ENCODE measurements at regions not wholly inside any gene's neighbourhood (a gene's known extent, or its start where the extent isn't known, plus 50 kb on each side); places are given as distances from the start of the nearest gene placed in this dataset.
A peak's percentile ranks its signal among the peaks of the same experiment; 100 is the strongest.

DNA sequence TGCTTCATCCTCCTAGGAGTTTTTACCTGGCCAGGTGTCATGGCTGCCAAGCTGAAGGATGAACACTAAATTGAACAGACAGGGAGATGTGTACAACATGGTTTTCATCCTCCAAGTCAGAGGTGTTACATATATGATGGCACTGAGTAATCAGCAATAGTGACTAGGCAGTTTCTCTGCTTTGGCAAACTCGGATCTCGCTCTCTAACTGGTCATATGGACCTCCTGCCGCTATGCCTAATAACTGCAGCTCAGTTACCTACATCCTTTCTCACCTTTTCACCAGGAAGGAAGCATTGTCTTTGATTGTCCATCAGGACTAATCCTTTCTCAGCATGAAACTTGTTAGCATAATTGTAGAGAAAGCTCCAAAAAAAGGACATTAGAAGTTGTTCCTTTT lies 175.9 kb upstream of the PLSCR5 start:
- Mint-ChIP-seq H3K9me3 (peaks cover 0 to 4% (median 0%) of the 10 kb centered on the region in 9 donors), H3K4me3 (no peak overlapping the region), H3K27me3 (no peaks in the 10 kb centered on the region), H3K27ac (no peak overlapping the region), H3K36me3 (no peaks in the 10 kb centered on the region), H3K4me1 (no peaks in the 10 kb centered on the region)
- no peak for ATAC-seq
- POLR2A ChIA-PET, result interaction anchor here (0.5 kb wide), 1 partner anchor 111 kb away, joined by 3 read pairs; no protein-coding TSS in a partner anchor
- no peak for DNase-seq

DNA sequence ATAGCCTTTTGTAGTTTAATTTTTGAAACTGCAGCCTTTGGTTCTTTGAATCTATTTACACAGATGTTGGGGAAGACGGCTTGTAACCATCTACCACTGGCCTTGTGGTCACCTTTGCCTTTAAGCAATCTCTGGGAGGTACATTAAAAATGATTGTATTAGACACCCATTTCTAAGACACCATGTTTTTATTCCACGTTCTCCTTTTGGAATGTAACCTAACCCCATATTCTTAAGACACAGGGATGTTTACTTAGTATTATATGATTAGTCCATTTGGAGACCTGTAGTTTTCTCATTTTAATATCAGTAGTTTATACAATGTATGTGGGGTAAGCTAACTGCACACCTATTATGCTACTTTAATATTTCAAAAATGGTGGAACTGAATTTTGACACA lies 175.1 kb upstream of the PLSCR5 start:
- Mint-ChIP-seq H3K4me1 (no peaks in the 10 kb centered on the region), H3K36me3 (no peaks in the 10 kb centered on the region), H3K27ac (no peak overlapping the region), H3K4me3 (no peak overlapping the region), H3K9me3 (peaks cover 0 to 4% (median 0%) of the 10 kb centered on the region in 9 donors), H3K27me3 (no peaks in the 10 kb centered on the region)
- POLR2A ChIA-PET, result interaction anchor here (0.5 kb wide), 1 partner anchor 112 kb away, joined by 3 read pairs; no protein-coding TSS in a partner anchor
- DNase-seq, result no peak
- no peak for ATAC-seq

DNA sequence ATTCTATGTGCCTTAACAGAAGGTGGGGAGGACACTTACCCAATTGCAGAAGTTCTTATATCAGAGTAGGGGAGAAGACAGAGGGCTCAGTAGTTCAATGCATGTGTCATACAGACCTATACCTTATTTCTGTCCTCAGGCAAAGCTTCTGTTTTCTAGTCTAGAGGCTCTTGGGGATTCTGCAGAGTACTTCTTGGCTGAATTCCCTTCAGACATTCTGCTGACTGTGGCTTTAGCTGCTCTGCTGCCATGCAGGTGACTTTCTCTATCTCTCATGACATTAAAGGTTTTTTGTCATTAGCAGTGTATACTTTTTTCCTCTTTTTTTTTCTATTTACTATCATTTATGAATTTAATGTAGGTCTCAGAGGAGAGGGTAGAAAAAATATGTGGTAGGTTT lies 172.8 kb upstream of the PLSCR5 start:
- Mint-ChIP-seq H3K9me3 (peaks cover 0 to 4% (median 0%) of the 10 kb centered on the region in 9 donors), H3K27me3 (no peaks in the 10 kb centered on the region), H3K27ac (no peak overlapping the region), H3K36me3 (no peaks in the 10 kb centered on the region), H3K4me3 (no peak overlapping the region), H3K4me1 (no peaks in the 10 kb centered on the region)
- POLR2A ChIA-PET, result no interaction called here
- ATAC-seq, result no peak
- no peak for DNase-seq

DNA sequence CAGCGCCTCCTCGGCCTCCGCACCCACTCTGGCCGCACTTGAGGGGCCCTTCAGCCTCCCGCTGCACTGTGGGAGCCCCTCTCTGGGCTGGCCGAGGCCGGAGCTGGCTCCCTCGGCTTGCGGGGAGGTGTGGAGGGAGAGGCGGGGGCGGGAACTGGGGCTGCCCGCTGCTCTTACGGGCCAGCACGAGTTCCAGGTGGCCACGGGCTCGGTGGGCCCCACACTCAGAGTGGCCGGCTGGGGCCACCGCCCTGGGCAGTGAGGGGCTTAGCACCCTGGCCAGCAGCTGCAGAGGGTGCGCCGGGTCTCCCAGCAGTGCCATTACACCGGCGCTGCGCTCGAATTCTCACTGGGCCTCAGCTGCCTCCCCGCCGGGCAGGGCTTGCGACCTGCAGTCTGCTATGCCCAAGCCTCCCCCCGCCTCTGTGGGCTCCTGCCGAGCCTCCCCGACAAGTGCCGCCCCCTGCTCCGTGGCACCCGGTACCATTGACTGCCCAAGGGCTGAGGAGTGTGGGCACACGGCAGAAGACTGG lies 167.1 kb upstream of the PLSCR5 start:
- no peak overlapping the region for H3K4me3 Mint-ChIP-seq
- POLR2A ChIA-PET, result no interaction called here
- no peak for ATAC-seq
- H3K4me1 Mint-ChIP-seq, result no peaks in the 10 kb centered on the region
- peaks cover 0 to 7% (median 0%) of the 10 kb centered on the region in 9 donors for H3K9me3 Mint-ChIP-seq
- DNase-seq, result peak in 2 of 10 donors; percentile 4 to 53
- no peaks in the 10 kb centered on the region for H3K36me3 Mint-ChIP-seq
- no peaks in the 10 kb centered on the region for H3K27me3 Mint-ChIP-seq
- no peak overlapping the region for H3K27ac Mint-ChIP-seq

DNA sequence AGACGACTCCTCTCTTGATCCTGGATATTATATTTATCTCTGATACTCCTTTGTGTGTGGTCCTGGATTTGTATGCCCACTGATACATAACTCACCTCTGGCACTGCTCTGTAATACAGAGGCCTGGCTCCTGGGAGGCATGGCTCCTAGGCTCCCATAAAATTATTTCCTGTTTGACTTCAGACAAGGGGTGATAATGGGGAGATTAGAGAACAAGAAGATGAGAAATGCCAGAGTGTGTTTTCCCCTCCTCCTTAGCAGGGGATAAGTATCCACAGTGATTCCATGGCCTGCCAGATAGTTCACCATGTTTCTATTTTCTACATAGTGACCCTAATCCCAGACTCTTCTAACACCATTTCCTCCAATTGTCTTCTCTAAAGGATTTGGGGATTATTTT lies 165.7 kb upstream of the PLSCR5 start:
- POLR2A ChIA-PET, result no interaction called here
- no peak overlapping the region for H3K27ac Mint-ChIP-seq
- H3K36me3 Mint-ChIP-seq, result no peaks in the 10 kb centered on the region
- no peak for DNase-seq
- no peak overlapping the region for H3K4me3 Mint-ChIP-seq
- no peaks in the 10 kb centered on the region for H3K4me1 Mint-ChIP-seq
- peaks cover 0 to 7% (median 0%) of the 10 kb centered on the region in 9 donors for H3K9me3 Mint-ChIP-seq
- ATAC-seq, result no peak
- no peaks in the 10 kb centered on the region for H3K27me3 Mint-ChIP-seq

DNA sequence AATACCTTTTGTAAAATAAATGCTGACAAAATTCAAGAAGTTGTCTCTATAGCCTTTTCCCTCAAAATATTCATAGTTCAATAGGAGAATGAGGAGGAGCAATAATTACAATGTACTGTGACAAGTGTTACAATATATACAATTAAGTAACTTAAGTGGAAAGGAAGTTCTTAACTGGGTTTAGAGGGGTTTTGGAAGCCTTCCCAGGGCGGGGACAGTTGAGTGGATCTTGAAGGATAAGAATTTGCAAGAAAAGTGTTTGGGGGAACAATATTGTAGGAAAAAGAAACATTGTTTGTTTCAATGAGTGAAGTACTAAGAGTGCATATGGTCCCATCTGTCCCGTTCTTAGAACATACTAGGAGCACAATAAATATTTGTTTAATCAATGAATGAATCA lies 165.2 kb upstream of the PLSCR5 start:
- no peak overlapping the region for H3K4me3 Mint-ChIP-seq
- POLR2A ChIA-PET, result no interaction called here
- ATAC-seq (no peak), DNase-seq (no peak)
- no peaks in the 10 kb centered on the region for H3K4me1 Mint-ChIP-seq
- peaks cover 0 to 7% (median 0%) of the 10 kb centered on the region in 9 donors for H3K9me3 Mint-ChIP-seq
- no peaks in the 10 kb centered on the region for H3K36me3 Mint-ChIP-seq
- H3K27ac Mint-ChIP-seq, result no peak overlapping the region
- H3K27me3 Mint-ChIP-seq, result no peaks in the 10 kb centered on the region

DNA sequence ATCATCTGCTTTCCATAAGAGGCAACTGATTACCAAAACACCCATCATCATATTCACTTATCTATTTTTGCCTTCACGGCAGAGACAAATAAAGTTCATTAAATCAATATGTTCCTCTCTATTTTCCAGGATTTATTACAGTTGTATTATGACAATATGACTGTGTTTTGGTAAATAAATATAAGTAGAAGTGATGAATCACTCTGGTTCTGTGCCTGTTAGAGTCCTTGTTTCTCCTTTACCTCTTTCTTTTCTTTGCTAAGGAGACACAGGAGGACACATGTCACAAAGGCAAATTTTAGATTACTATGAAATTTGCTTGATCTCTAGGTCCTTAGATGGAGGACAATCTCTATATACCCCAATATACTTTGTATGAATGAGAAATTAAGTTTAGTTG lies 152.6 kb upstream of the PLSCR5 start:
- Mint-ChIP-seq H3K4me3 (no peak overlapping the region), H3K36me3 (no peaks in the 10 kb centered on the region), H3K27me3 (no peaks in the 10 kb centered on the region), H3K27ac (no peak overlapping the region), H3K4me1 (peaks cover 0 to 1% (median 0%) of the 10 kb centered on the region in 4 donors), H3K9me3 (peaks cover 0 to 14% (median under 1%) of the 10 kb centered on the region in 9 donors)
- POLR2A ChIA-PET, result no interaction called here
- DNase-seq, result no peak
- ATAC-seq, result no peak

DNA sequence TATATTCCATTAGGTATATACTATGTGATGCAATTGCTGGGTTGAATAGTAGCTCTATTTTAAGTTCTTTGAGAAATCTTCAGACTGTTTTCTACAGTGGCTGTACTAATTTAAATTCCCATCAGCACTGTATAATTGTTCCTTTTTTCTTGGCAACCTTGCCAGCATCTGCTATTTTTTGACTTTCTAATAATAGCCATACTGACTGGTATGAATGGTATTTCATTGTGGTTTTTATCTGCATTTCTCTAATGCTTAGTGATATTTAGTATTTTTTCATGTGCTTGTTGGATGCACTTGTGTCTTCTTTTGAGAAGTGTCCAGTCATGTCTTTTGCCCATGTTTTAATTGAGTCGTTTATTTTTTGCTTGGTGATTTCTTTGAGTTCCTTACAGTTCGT lies 145.1 kb upstream of the PLSCR5 start:
- POLR2A ChIA-PET, result no interaction called here
- no peak for ATAC-seq
- H3K27ac Mint-ChIP-seq, result no peak overlapping the region

DNA sequence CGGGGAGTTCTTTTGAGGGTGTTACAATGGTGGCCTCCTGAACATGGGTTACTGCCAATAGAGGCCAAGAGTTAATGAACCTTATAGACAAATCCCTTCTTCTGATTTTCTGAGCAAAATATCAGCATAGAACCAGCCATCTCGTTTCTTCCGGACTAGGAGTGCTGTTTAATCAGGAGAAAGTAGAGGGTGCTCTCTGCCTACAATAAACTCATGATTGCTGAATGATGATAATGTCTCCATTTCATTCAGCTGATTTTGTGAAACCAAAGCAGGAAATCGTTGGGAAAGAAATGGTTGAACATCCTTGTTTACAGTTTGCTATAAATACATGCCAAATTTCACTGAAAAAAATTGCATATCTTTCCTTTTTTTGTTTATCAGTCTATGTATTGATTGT lies 142.8 kb upstream of the PLSCR5 start:
- no peak overlapping the region for H3K27ac Mint-ChIP-seq
- H3K36me3 Mint-ChIP-seq, result no peaks in the 10 kb centered on the region
- H3K27me3 Mint-ChIP-seq, result peaks cover 0 to 1% (median 0%) of the 10 kb centered on the region in 5 donors
- POLR2A ChIA-PET, result no interaction called here
- no peak overlapping the region for H3K4me3 Mint-ChIP-seq
- no peaks in the 10 kb centered on the region for H3K4me1 Mint-ChIP-seq
- ATAC-seq, result peak in 1 of 2 donors; percentile 25
- peaks cover 0 to 12% (median 2%) of the 10 kb centered on the region in 9 donors for H3K9me3 Mint-ChIP-seq
- DNase-seq, result no peak

More for the DNA sequence above, 145.1 kb upstream of the PLSCR5 start:
- no peaks in the 10 kb centered on the region for H3K36me3 Mint-ChIP-seq
- DNase-seq, result no peak
- peaks cover 0 to 1% (median 0%) of the 10 kb centered on the region in 5 donors for H3K27me3 Mint-ChIP-seq
- H3K4me1 Mint-ChIP-seq, result no peaks in the 10 kb centered on the region
- no peak overlapping the region for H3K4me3 Mint-ChIP-seq
- peaks cover 0 to 8% (median 1%) of the 10 kb centered on the region in 9 donors for H3K9me3 Mint-ChIP-seq

DNA sequence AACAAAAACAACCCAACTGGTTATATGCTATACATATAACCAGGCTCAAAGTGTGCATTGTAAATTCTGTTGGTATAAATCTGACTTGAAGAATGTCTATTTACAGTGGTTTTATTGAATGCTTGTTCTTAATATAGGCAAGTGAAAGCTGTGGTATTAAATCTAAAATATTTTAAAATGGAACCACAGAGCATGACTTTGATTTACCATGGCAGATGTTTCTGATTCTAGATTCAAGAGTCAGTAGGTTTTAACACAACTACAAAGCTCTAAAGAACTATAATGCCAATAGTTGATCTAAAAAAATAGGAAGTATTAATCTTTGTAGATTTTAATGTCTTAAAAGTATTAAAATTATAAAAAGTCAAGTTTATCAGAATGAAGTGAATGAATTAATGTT lies 141.9 kb upstream of the PLSCR5 start:
- Mint-ChIP-seq H3K27me3 (peaks cover 0 to 1% (median 0%) of the 10 kb centered on the region in 5 donors), H3K9me3 (peaks cover 0 to 12% (median 0%) of the 10 kb centered on the region in 9 donors), H3K36me3 (no peaks in the 10 kb centered on the region), H3K4me1 (no peaks in the 10 kb centered on the region), H3K27ac (no peak overlapping the region), H3K4me3 (no peak overlapping the region)
- POLR2A ChIA-PET, result no interaction called here
- ATAC-seq (no peak), DNase-seq (no peak)

DNA sequence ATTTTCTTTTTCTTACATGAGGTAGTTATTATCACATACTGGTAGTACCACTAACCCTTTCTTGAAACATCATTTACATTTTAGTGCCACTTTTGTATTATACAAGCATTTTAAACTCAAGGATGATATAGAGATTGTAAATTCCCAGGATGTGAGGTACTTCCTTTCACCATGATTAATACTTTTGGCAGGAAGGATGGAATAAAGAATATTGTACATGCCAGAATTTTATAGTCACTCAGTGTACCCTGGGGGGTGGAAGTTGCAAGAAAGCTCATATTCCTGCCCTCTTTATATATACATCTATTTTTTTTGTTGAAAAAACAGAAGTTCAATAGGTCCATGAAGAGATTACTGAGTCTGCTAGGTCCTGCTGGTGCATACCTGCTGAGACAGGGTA lies 141.0 kb upstream of the PLSCR5 start:
- H3K9me3 Mint-ChIP-seq, result peaks cover 0 to 12% (median 1%) of the 10 kb centered on the region in 9 donors
- ATAC-seq (no peak), DNase-seq (no peak)
- H3K27ac Mint-ChIP-seq, result no peak overlapping the region
- no peak overlapping the region for H3K4me3 Mint-ChIP-seq
- no peaks in the 10 kb centered on the region for H3K4me1 Mint-ChIP-seq
- H3K27me3 Mint-ChIP-seq, result peaks cover 0 to 1% (median 0%) of the 10 kb centered on the region in 5 donors
- no peaks in the 10 kb centered on the region for H3K36me3 Mint-ChIP-seq
- POLR2A ChIA-PET, result no interaction called here

DNA sequence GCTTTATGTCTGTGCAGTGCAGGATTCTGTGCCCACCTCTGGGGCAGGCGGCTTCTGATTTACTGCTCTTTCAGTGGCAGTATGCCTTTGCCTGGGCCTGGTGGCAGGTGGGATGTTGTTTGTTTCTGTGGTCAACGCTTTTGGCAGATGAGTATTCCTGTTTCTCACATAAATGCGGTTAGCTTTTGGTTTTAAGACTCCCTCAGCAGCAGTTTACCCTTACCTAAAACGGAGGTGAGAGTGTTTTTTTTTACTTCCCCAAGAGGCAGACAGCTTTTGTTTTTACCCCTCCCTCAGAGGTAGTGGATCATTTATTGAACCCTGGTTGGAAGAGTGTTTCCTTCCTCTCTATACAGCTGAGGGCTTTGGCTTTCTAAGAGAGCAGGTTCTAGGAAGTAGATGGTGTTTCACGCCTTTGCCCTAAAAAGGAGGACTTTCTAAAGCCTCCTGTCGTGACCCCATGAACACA lies 134.1 kb upstream of the PLSCR5 start:
- peak in 1 of 10 donors; percentile 45 for DNase-seq
- no peaks in the 10 kb centered on the region for H3K27me3 Mint-ChIP-seq
- H3K27ac Mint-ChIP-seq, result peak overlapping the region in 1 of 10 donors; percentile 91
- peak in 1 of 2 donors; percentile 87 for ATAC-seq
- peaks cover 0 to 29% (median 4%) of the 10 kb centered on the region in 9 donors for H3K9me3 Mint-ChIP-seq
- no peaks in the 10 kb centered on the region for H3K36me3 Mint-ChIP-seq
- POLR2A ChIA-PET, result no interaction called here
- H3K4me3 Mint-ChIP-seq, result peak overlapping the region in 1 of 10 donors; percentile 85
- H3K4me1 Mint-ChIP-seq, result peaks cover 0 to 4% (median 0%) of the 10 kb centered on the region in 4 donors

DNA sequence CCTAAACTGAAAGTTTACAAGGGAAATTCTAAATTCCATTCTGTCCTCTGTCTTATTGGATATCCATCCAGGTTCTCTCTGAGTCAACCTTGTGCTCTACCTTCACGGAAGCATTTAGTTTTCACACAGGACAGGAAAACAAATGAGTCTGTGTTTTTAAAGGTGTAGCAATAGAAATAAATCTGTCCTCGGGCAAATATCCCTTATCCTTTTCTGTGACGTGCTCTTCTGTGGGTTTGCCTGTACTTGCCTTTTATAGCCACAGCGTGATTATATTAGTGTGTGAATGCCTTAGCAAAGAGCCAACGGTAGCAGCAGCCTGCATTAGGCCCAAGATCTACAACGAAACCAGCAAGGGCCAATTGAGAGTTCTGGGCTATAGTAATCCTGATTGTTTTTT lies 127.2 kb upstream of the PLSCR5 start:
- Mint-ChIP-seq H3K4me1 (no peaks in the 10 kb centered on the region), H3K4me3 (no peak overlapping the region), H3K9me3 (peaks cover 0 to 22% (median 11%) of the 10 kb centered on the region in 9 donors), H3K27me3 (no peaks in the 10 kb centered on the region), H3K27ac (no peak overlapping the region), H3K36me3 (no peaks in the 10 kb centered on the region)
- ATAC-seq, result no peak
- POLR2A ChIA-PET, result no interaction called here
- DNase-seq, result no peak

DNA sequence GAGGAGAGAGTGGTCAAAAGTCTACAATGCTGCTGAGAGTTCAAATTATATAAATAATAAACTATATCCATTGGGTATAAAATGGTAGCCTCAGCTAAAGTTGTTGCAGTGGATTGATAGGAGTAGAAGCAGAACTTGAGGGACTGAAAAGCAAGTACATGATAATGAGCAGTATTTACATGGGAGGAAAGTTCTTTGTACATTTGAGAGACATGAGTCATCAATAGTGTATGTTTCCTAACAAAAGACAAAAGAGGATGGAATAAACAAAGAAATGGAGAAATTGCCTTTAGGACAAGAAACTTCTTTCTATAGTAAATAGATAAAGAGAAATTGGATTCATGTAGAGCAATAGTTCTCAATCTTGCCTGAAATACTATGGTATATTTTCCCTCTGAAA lies 110.0 kb upstream of the PLSCR5 start:
- Mint-ChIP-seq H3K27me3 (no peaks in the 10 kb centered on the region), H3K4me1 (no peaks in the 10 kb centered on the region), H3K4me3 (no peak overlapping the region), H3K36me3 (no peaks in the 10 kb centered on the region), H3K9me3 (peaks cover 0 to 2% (median 0%) of the 10 kb centered on the region in 9 donors), H3K27ac (no peak overlapping the region)
- no peak for DNase-seq
- no peak for ATAC-seq
- POLR2A ChIA-PET, result no interaction called here

Data from naive thymus-derived CD8-positive, alpha-beta T cell (primary cell).